Neural cell (in vitro differentiated cells): ENCODE measurements at regions not wholly inside any gene's neighbourhood (a gene's known extent, or its start where the extent isn't known, plus 50 kb on each side); places are given as distances from the start of the nearest gene placed in this dataset.

Experiments
- H2AFZ ChIP-seq: fragments of 200-600, 300-800 bp; sonication (generic), shearing (Covaris generic); 2 replicates; pipeline ENCODE4 v1.6.0; 2014; ENCODE audit warnings: low read depth, mild to moderate bottlenecking, antibody characterized with exemption, low read length, moderate library complexity
- H3F3A ChIP-seq: fragments of 200-600 bp; shearing (Covaris generic); 2 replicates; pipeline ENCODE4 v1.6.1; 2016; ENCODE audit warnings: mild to moderate bottlenecking, moderate library complexity, mixed read lengths, antibody characterized with exemption, low read length; ENCODE audit not compliant: insufficient read depth, poor library complexity, severe bottlenecking
- H3K27ac ChIP-seq: fragments of 200-600, 300-800 bp; sonication (generic), shearing (Covaris generic); 2 replicates; pipeline ENCODE4 v1.5.1; 2014; ENCODE audit warnings: mild to moderate bottlenecking, low read length, moderate library complexity
- H3K27me3 ChIP-seq: fragments of 300-800, 200-600 bp; sonication (generic), shearing (Covaris generic); 2 replicates; pipeline ENCODE4 v1.6.0; 2014; ENCODE audit warnings: mild to moderate bottlenecking, low read depth, low read length, moderate library complexity; ENCODE audit not compliant: insufficient read depth
- H3K36me3 ChIP-seq: fragments of 300-800, 200-600 bp; sonication (generic), shearing (Covaris generic); 2 replicates; pipeline ENCODE4 v1.5.1; 2014; ENCODE audit warnings: mild to moderate bottlenecking, antibody characterized with exemption, low read length, moderate library complexity; ENCODE audit not compliant: insufficient read depth
- H3K4me2 ChIP-seq: fragments of 300-800, 200-600 bp; sonication (generic), shearing (Covaris generic); 2 replicates; pipeline ENCODE4 v1.6.0; 2014; ENCODE audit warnings: mild to moderate bottlenecking, low read length
- H3K4me3 ChIP-seq: fragments of 300-800, 200-600 bp; sonication (generic), shearing (Covaris generic); 2 replicates; pipeline ENCODE4 v1.5.1; 2014; ENCODE audit warnings: mild to moderate bottlenecking, low read length, moderate library complexity
- H3K79me2 ChIP-seq: fragments of 200-600 bp; shearing (Covaris generic); replicated peaks from 2 replicates; pipeline ENCODE4 v1.6.0; 2014; ENCODE audit warnings: mild to moderate bottlenecking, low read length, moderate library complexity; ENCODE audit not compliant: insufficient read depth
- H3K9ac ChIP-seq: fragments of 300-800, 200-600 bp; sonication (generic), shearing (Covaris generic); 2 replicates; pipeline ENCODE4 v1.6.1; 2016; ENCODE audit warnings: mild to moderate bottlenecking, low read length, mixed read lengths
- H3K9me2 ChIP-seq: fragments of 200-600 bp; shearing (Covaris generic); 2 replicates; pipeline ENCODE4 v1.6.1; 2016; ENCODE audit warnings: mild to moderate bottlenecking, low read length, mixed read lengths; ENCODE audit not compliant: insufficient read depth
- H3K9me3 ChIP-seq: fragments of 200-600, 300-800 bp; sonication (generic), shearing (Covaris generic); 2 replicates; pipeline ENCODE4 v1.6.1; 2016; ENCODE audit warnings: mild to moderate bottlenecking, mixed run types, low read length, moderate library complexity, mixed read lengths
- H4K20me1 ChIP-seq: fragments of 200-600 bp; shearing (Covaris generic); 2 replicates; pipeline ENCODE4 v1.6.1; 2016; ENCODE audit warnings: mild to moderate bottlenecking, mixed run types; ENCODE audit not compliant: insufficient read depth
- EP300 ChIP-seq: fragments of 450-650 bp; conservative IDR thresholded peaks from 2 replicates; pipeline ENCODE4 v1.6.1; 2014; ENCODE audit warnings: antibody characterized with exemption, mild to moderate bottlenecking, moderate library complexity; ENCODE audit not compliant: poor library complexity, severe bottlenecking
- EZH2 ChIP-seq: fragments of 200-600, 300-800 bp; shearing (Covaris generic), sonication (generic); IDR thresholded peaks from 2 replicates; pipeline ENCODE4 v1.6.1; 2014; ENCODE audit warnings: antibody characterized with exemption, low read length, borderline replicate concordance, mild to moderate bottlenecking; ENCODE audit not compliant: insufficient read depth, poor library complexity, severe bottlenecking
- MXI1 ChIP-seq: fragments of 450-650 bp; conservative IDR thresholded peaks from 2 replicates; pipeline ENCODE4 v1.6.1; 2014; ENCODE audit warnings: antibody characterized with exemption, mild to moderate bottlenecking; ENCODE audit not compliant: poor library complexity, severe bottlenecking
- POLR2AphosphoS5 ChIP-seq: IDR thresholded peaks from 2 replicates; pipeline ENCODE4 v1.6.1; 2012
- RAD21 ChIP-seq: fragments of 450-650 bp; conservative IDR thresholded peaks from 2 replicates; pipeline ENCODE4 v1.6.1; 2014; ENCODE audit warnings: antibody characterized with exemption, mild to moderate bottlenecking, moderate library complexity
- REST ChIP-seq: IDR thresholded peaks from 2 replicates; pipeline ENCODE4 v1.6.1; 2012; ENCODE audit warnings: borderline replicate concordance
- SMC3 ChIP-seq: fragments of 450-650 bp; conservative IDR thresholded peaks from 2 replicates; pipeline ENCODE4 v1.6.1; 2014; ENCODE audit warnings: antibody characterized with exemption, mild to moderate bottlenecking, moderate library complexity; ENCODE audit not compliant: poor library complexity
- TAF1 ChIP-seq: IDR thresholded peaks from 2 replicates; pipeline ENCODE4 v1.6.1; 2012; ENCODE audit warnings: low read depth

- no peak overlapping the region for H2AFZ ChIP-seq
- no peaks in the 10 kb centered on the region for H3K79me2 ChIP-seq
- H3F3A ChIP-seq = no peaks in the 10 kb centered on the region
- H3K4me3 ChIP-seq = no peak overlapping the region
- no peaks in the 10 kb centered on the region for H3K27me3 ChIP-seq
- H3K4me2 ChIP-seq = no peak overlapping the region
- no peaks in the 10 kb centered on the region for H4K20me1 ChIP-seq
- H3K36me3 ChIP-seq = no peaks in the 10 kb centered on the region
- H3K27ac ChIP-seq = no peak overlapping the region
- no peaks in the 10 kb centered on the region for H3K9me2 ChIP-seq
- H3K9ac ChIP-seq = no peak overlapping the region
- H3K9me3 ChIP-seq = no peaks in the 10 kb centered on the region
- TF ChIP-seq MXI1 (no peak), SMC3 (no peak), EZH2 (no peak), EP300 (no peak), REST (no peak), POLR2AphosphoS5 (no peak), RAD21 (no peak), TAF1 (no peak)
Observed at GRCh38 chr2:239801404-239802184, 223.5 kb downstream of the NDUFA10 start.

- no peak for TF ChIP-seq MXI1
- TF ChIP-seq EZH2 = no peak
- TF ChIP-seq EP300 = no peak
- no peak for TF ChIP-seq REST
- no peak for TF ChIP-seq TAF1
- no peak for TF ChIP-seq RAD21
- no peak for TF ChIP-seq SMC3
- H3K4me2 ChIP-seq = no peak overlapping the region
- H3K4me3 ChIP-seq = no peak overlapping the region
- H3K36me3 ChIP-seq = no peaks in the 10 kb centered on the region
- no peaks in the 10 kb centered on the region for H3K79me2 ChIP-seq
- no peaks in the 10 kb centered on the region for H3K27me3 ChIP-seq
- no peak overlapping the region for H3K9ac ChIP-seq
- no peaks in the 10 kb centered on the region for H4K20me1 ChIP-seq
- no peaks in the 10 kb centered on the region for H3K9me2 ChIP-seq
- no peak overlapping the region for H3K27ac ChIP-seq
- no peaks in the 10 kb centered on the region for H3K9me3 ChIP-seq
- no peaks in the 10 kb centered on the region for H3F3A ChIP-seq
- no peak overlapping the region for H2AFZ ChIP-seq
Observed at GRCh38 chr2:239800785-239801386, 224.3 kb downstream of the NDUFA10 start.
